GM18520 (cell line): ENCODE measurements at regions not wholly inside any gene's neighbourhood (a gene's known extent, or its start where the extent isn't known, plus 50 kb on each side); places are given as distances from the start of the nearest gene placed in this dataset.

Experiments used
- ATAC-seq: cut with Tn5 transposase; IDR thresholded peaks from one replicate; pipeline ENCODE4 v1.9.1; 2021; ENCODE audit not compliant: unreplicated experiment

GRCh38 chr7:131276748-131277147 is 50.9 kb upstream of the MKLN1 start:
- no peak for ATAC-seq
